Spleen (tissue), 11 donors: ENCODE measurements at regions not wholly inside any gene's neighbourhood (a gene's known extent, or its start where the extent isn't known, plus 50 kb on each side); places are given as distances from the start of the nearest gene placed in this dataset.

Experiments used
- DNase-seq: peaks from one replicate; pipeline ENCODE4 v3.0.0-alpha.2; 2020
- H3K27ac ChIP-seq, 8 donors: fragments of 200-600 bp; sonication (generic) in 7 of 8; 1 replicate in 4 of 8; 2 replicates in 4 of 8; pipeline versions ENCODE4 v1.5.0 to v1.8.0; 2016 to 2021; ENCODE audit warnings: inconsistent platforms in 4 of 8, mild to moderate bottlenecking in 4 of 8, moderate library complexity in 1 of 8
- H3K27me3 ChIP-seq, 7 donors: fragments of 200-600 bp; sonication (generic) in 6 of 7; replicated peaks in 1 of 7; 1 replicate in 4 of 7; 2 replicates in 3 of 7; pipeline versions ENCODE4 v1.5.0 to v1.8.0; 2016 to 2021; ENCODE audit warnings: inconsistent platforms in 3 of 7, mild to moderate bottlenecking in 1 of 7
- H3K36me3 ChIP-seq, 6 donors: fragments of 200-600 bp; sonication (generic) in 5 of 6; 1 replicate in 4 of 6; 2 replicates in 2 of 6; pipeline versions ENCODE4 v1.5.0 to v1.8.0; 2016 to 2021; ENCODE audit warnings: inconsistent platforms in 2 of 6
- H3K4me1 ChIP-seq, 6 donors: fragments of 200-600 bp; sonication (generic) in 5 of 6; 1 replicate in 3 of 6; 2 replicates in 3 of 6; pipeline versions ENCODE4 v1.5.0 to v1.8.0; 2016 to 2021; ENCODE audit warnings: inconsistent platforms in 3 of 6
- H3K4me3 ChIP-seq, 8 donors: fragments of 200-600 bp; sonication (generic) in 7 of 8; 1 replicate in 4 of 8; 2 replicates in 4 of 8; pipeline versions ENCODE4 v1.5.0 to v1.8.0; 2016 to 2021; ENCODE audit warnings: inconsistent platforms in 4 of 8, mild to moderate bottlenecking in 4 of 8, moderate library complexity in 2 of 8
- H3K9me3 ChIP-seq, 8 donors: fragments of 200-600 bp; sonication (generic) in 7 of 8; 1 replicate in 4 of 8; 2 replicates in 4 of 8; pipeline versions ENCODE4 v1.5.0 to v1.8.0; 2016 to 2021; ENCODE audit warnings: inconsistent platforms in 4 of 8
- CTCF ChIP-seq, 11 experiments: fragments of 200-600 bp in 7 of 11; fragments of 450-650 bp in 4 of 11; sonication (generic) in 4 of 11; IDR thresholded peaks in 8 of 11; conservative IDR thresholded peaks in 3 of 11; 1 replicate in 7 of 11; 2 replicates in 4 of 11; pipeline versions ENCODE4 v1.4.0 to v1.8.0; 2016 to 2021; ENCODE audit warnings: antibody characterized with exemption in 11 of 11, inconsistent platforms in 4 of 11, mild to moderate bottlenecking in 1 of 11
- POLR2A ChIP-seq, 3 donors: fragments of 450-650 bp; IDR thresholded peaks; one replicate each; pipeline ENCODE4 v1.5.1; 2017; ENCODE audit warnings: antibody characterized with exemption in 3 of 3, mild to moderate bottlenecking in 1 of 3
- POLR2AphosphoS5 ChIP-seq, 3 donors: sonication (generic); formaldehyde crosslinking; IDR thresholded peaks; one replicate each; pipeline ENCODE4 v1.5.1; 2017; ENCODE audit warnings: antibody characterized with exemption in 3 of 3
- WGBS, 5 donors: extraction: QIAGEN DNeasy Blood & Tissue Kit in 3 of 5; methylation state at CpG; one replicate each; pipeline versions ENCODE4 v1.1.5 to v1.1.7; 2013 to 2018; 5-methylcytosine and 5-hydroxymethylcytosine counted together
- intact Hi-C: fragments of 100-400 bp; cut with DNase I; formaldehyde crosslinking; loops from one replicate; pipeline ENCODE4 v1.15.0; 2023; ENCODE audit warnings: low total_unique reads
- donor health status: healthy with polysubstance abuse.
- donor health status: DM: no; HTN: no; CAD: no; lungs with moderate emphysema.
- donor health status: DM: no; HTN: no; CAD: no.
- donor health status: Bipolar disorder and iron deficiency.
- donor health status: healthy.
- donor health status: DM: no; HTN: no; CAD: no.
- donor health status: DM: yes; HTN: yes; CAD: no.

GRCh38 chr15:95085056-95085455 lies 853.7 kb downstream of the MCTP2 start:
- no peak for DNase-seq
- H3K4me1 ChIP-seq: no peaks in the 10 kb centered on the region
- no peak overlapping the region for H3K4me3 ChIP-seq
- H3K9me3 ChIP-seq: no peaks in the 10 kb centered on the region
- WGBS, 5 donors: 70 to 88% (median 80%) methylated on average over 1 of the region's 1 CpG
- H3K27me3 ChIP-seq: no peaks in the 10 kb centered on the region
- no peaks in the 10 kb centered on the region for H3K36me3 ChIP-seq
- intact Hi-C loops: no loop called here
- no peak overlapping the region for H3K27ac ChIP-seq
- TF ChIP-seq CTCF (IDR thresholded peaks at IDR 0.05 in 8 of 11, conservative IDR thresholded peaks at IDR 0.05 in 3 of 11) (no peak), POLR2A (IDR thresholded peaks at IDR 0.05) (no peak), POLR2AphosphoS5 (IDR thresholded peaks at IDR 0.05) (no peak)

- intact Hi-C loops: no loop called here
- H3K4me3 ChIP-seq: no peak overlapping the region
- H3K9me3 ChIP-seq: no peaks in the 10 kb centered on the region
- no peaks in the 10 kb centered on the region for H3K27me3 ChIP-seq
- DNase-seq: no peak
- WGBS, 5 donors: 62 to 73% (median 67%) methylated on average over 5 of the region's 5 CpGs
- no peaks in the 10 kb centered on the region for H3K4me1 ChIP-seq
- H3K36me3 ChIP-seq: no peaks in the 10 kb centered on the region
- TF ChIP-seq POLR2A (IDR thresholded peaks at IDR 0.05): no peak
- H3K27ac ChIP-seq: peak overlapping the region in 5 of 8 donors; percentile 0 to 44 (median 17)
These were observed 855.3 kb downstream of the MCTP2 start for GRCh38 chr15:95086531-95087252.

- Histone ChIP-seq H3K27ac (peak overlapping the region in 4 of 8 donors; percentile 0 to 37 (median 27)), H3K9me3 (no peaks in the 10 kb centered on the region), H3K36me3 (no peaks in the 10 kb centered on the region), H3K4me3 (no peak overlapping the region), H3K4me1 (no peaks in the 10 kb centered on the region), H3K27me3 (no peaks in the 10 kb centered on the region)
- DNase-seq: no peak
- intact Hi-C loops: no loop called here
- TF ChIP-seq POLR2A (IDR thresholded peaks at IDR 0.05) (no peak), POLR2AphosphoS5 (IDR thresholded peaks at IDR 0.05) (no peak)
These were observed 855.9 kb downstream of the MCTP2 start for GRCh38 chr15:95087253-95087609.

GRCh38 chr15:95091444-95091843 lies 860.1 kb downstream of the MCTP2 start:
- Histone ChIP-seq H3K27ac (no peak overlapping the region), H3K36me3 (no peaks in the 10 kb centered on the region), H3K4me1 (no peaks in the 10 kb centered on the region), H3K27me3 (no peaks in the 10 kb centered on the region), H3K4me3 (no peak overlapping the region), H3K9me3 (peaks cover 0 to 4% (median 0%) of the 10 kb centered on the region in 8 donors)
- WGBS, 5 donors: 87 to 95% (median 91%) methylated on average over 14 of the region's 14 CpGs
- no peak for TF ChIP-seq POLR2A (IDR thresholded peaks at IDR 0.05)
- TF ChIP-seq POLR2AphosphoS5 (IDR thresholded peaks at IDR 0.05): no peak
- TF ChIP-seq CTCF (IDR thresholded peaks at IDR 0.05 in 8 of 11, conservative IDR thresholded peaks at IDR 0.05 in 3 of 11): no peak
- intact Hi-C loops: no loop called here
- no peak for DNase-seq

- Histone ChIP-seq H3K27ac (no peak overlapping the region), H3K36me3 (no peaks in the 10 kb centered on the region), H3K27me3 (no peaks in the 10 kb centered on the region), H3K4me3 (no peak overlapping the region), H3K4me1 (no peaks in the 10 kb centered on the region), H3K9me3 (peaks cover 0 to 4% (median 0%) of the 10 kb centered on the region in 8 donors)
- intact Hi-C loops: no loop called here
- no peak for DNase-seq
- no peak for TF ChIP-seq CTCF (IDR thresholded peaks at IDR 0.05 in 8 of 11, conservative IDR thresholded peaks at IDR 0.05 in 3 of 11)
- no peak for TF ChIP-seq POLR2A (IDR thresholded peaks at IDR 0.05)
- no peak for TF ChIP-seq POLR2AphosphoS5 (IDR thresholded peaks at IDR 0.05)
These were observed 863.9 kb downstream of the MCTP2 start for GRCh38 chr15:95095250-95095649.
